C4-2B (cell line): ENCODE measurements at regions not wholly inside any gene's neighbourhood (a gene's known extent, or its start where the extent isn't known, plus 50 kb on each side); places are given as distances from the start of the nearest gene placed in this dataset.

Experiments used
- ZFX ChIP-seq: fragments of 450-650 bp; IDR thresholded peaks from 2 replicates; pipeline ENCODE4 v1.6.1; 2017
- TF ChIP-seq, protein P1 (sequence below): fragments of 450-650 bp; conservative IDR thresholded peaks from 2 replicates; pipeline ENCODE4 v1.5.1; 2017; ENCODE audit warnings: mild to moderate bottlenecking

- TF ChIP-seq, protein P1, sequence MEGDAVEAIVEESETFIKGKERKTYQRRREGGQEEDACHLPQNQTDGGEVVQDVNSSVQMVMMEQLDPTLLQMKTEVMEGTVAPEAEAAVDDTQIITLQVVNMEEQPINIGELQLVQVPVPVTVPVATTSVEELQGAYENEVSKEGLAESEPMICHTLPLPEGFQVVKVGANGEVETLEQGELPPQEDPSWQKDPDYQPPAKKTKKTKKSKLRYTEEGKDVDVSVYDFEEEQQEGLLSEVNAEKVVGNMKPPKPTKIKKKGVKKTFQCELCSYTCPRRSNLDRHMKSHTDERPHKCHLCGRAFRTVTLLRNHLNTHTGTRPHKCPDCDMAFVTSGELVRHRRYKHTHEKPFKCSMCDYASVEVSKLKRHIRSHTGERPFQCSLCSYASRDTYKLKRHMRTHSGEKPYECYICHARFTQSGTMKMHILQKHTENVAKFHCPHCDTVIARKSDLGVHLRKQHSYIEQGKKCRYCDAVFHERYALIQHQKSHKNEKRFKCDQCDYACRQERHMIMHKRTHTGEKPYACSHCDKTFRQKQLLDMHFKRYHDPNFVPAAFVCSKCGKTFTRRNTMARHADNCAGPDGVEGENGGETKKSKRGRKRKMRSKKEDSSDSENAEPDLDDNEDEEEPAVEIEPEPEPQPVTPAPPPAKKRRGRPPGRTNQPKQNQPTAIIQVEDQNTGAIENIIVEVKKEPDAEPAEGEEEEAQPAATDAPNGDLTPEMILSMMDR = no peak
- TF ChIP-seq ZFX = no peak
Observed at GRCh38 chr5:155461304-155461703, 447.7 kb downstream of the KIF4B start.
